ENCODE measurements at regions not wholly inside any gene's neighbourhood (a gene's known extent, or its start where the extent isn't known, plus 50 kb on each side); places are given as distances from the start of the nearest gene placed in this dataset.
A peak's percentile ranks its signal among the peaks of the same experiment; 100 is the strongest.

- WGBS, 2 donors = 46 to 65% methylated on average over 5 of the region's 5 CpGs
- intact Hi-C loops (cut with DNase I) = no loop called here
- TF ChIP-seq POLR2A (IDR thresholded peaks at IDR 0.05) (no peak), CTCF (IDR thresholded peaks at IDR 0.05) (no peak)
- Histone ChIP-seq H3K4me3 (replicated peaks in 1 of 3) (no peak overlapping the region), H3K27ac (no peak overlapping the region), H3K9me3 (no peaks in the 10 kb centered on the region), H3K27me3 (no peaks in the 10 kb centered on the region), H3K36me3 (no peaks in the 10 kb centered on the region), H3K4me1 (peaks cover 0 to 6% of the 10 kb centered on the region in 2 donors)
- peak; percentile 51 to 76 for DNase-seq
Observed at GRCh38 chr2:18345848-18346247, 214.6 kb downstream of the RDH14 start.

GRCh38 chr2:18342901-18343300 lies 217.6 kb downstream of the RDH14 start:
- no peaks in the 10 kb centered on the region for H3K9me3 ChIP-seq
- intact Hi-C loops (cut with DNase I) = no loop called here
- DNase-seq = no peak
- no peak for TF ChIP-seq POLR2A (IDR thresholded peaks at IDR 0.05)
- TF ChIP-seq CTCF (IDR thresholded peaks at IDR 0.05) = no peak
- no peaks in the 10 kb centered on the region for H3K36me3 ChIP-seq
- no peaks in the 10 kb centered on the region for H3K27me3 ChIP-seq
- H3K4me1 ChIP-seq = peaks cover 0 to 6% of the 10 kb centered on the region in 2 donors
- no peak overlapping the region for H3K27ac ChIP-seq
- H3K4me3 ChIP-seq (replicated peaks in 1 of 3) = no peak overlapping the region
- WGBS, 2 donors = 91 to 94% methylated on average over 6 of the region's 6 CpGs

GRCh38 chr2:18339326-18339725 lies 221.1 kb downstream of the RDH14 start:
- Histone ChIP-seq H3K27ac (no peak overlapping the region), H3K4me3 (replicated peaks in 1 of 3) (no peak overlapping the region), H3K36me3 (no peaks in the 10 kb centered on the region), H3K27me3 (no peaks in the 10 kb centered on the region), H3K9me3 (no peaks in the 10 kb centered on the region), H3K4me1 (no peaks in the 10 kb centered on the region)
- WGBS, 2 donors = 69 to 81% methylated on average over 1 of the region's 1 CpG
- intact Hi-C loops (cut with DNase I) = no loop called here
- no peak for DNase-seq
- TF ChIP-seq POLR2A (IDR thresholded peaks at IDR 0.05) (no peak), CTCF (IDR thresholded peaks at IDR 0.05) (no peak)

- H3K27me3 ChIP-seq = no peaks in the 10 kb centered on the region
- no peaks in the 10 kb centered on the region for H3K4me1 ChIP-seq
- no peak for TF ChIP-seq POLR2A (IDR thresholded peaks at IDR 0.05)
- no peak for TF ChIP-seq CTCF (IDR thresholded peaks at IDR 0.05)
- no peaks in the 10 kb centered on the region for H3K9me3 ChIP-seq
- no peak for DNase-seq
- intact Hi-C loops (cut with DNase I) = no loop called here
- H3K36me3 ChIP-seq = no peaks in the 10 kb centered on the region
- H3K27ac ChIP-seq = no peak overlapping the region
- H3K4me3 ChIP-seq (replicated peaks in 1 of 3) = no peak overlapping the region
- 53 to 54% methylated on average over 2 of the region's 2 CpGs for WGBS, 2 donors
Observed at GRCh38 chr2:18336975-18337374, 223.5 kb downstream of the RDH14 start.

GRCh38 chr2:18332477-18332876 lies 228.0 kb downstream of the RDH14 start:
- intact Hi-C loops (cut with DNase I) = no loop called here
- no peak overlapping the region for H3K27ac ChIP-seq
- H3K27me3 ChIP-seq = no peaks in the 10 kb centered on the region
- no peak overlapping the region for H3K4me3 ChIP-seq (replicated peaks in 1 of 3)
- WGBS, 2 donors = 98 to 100% methylated on average over 3 to 5 of the region's 6 CpGs
- H3K9me3 ChIP-seq = no peaks in the 10 kb centered on the region
- TF ChIP-seq CTCF (IDR thresholded peaks at IDR 0.05) (no peak), POLR2A (IDR thresholded peaks at IDR 0.05) (no peak)
- no peaks in the 10 kb centered on the region for H3K36me3 ChIP-seq
- DNase-seq = no peak
- no peaks in the 10 kb centered on the region for H3K4me1 ChIP-seq
